RWPE1 (cell line): ENCODE measurements at regions not wholly inside any gene's neighbourhood (a gene's known extent, or its start where the extent isn't known, plus 50 kb on each side); places are given as distances from the start of the nearest gene placed in this dataset.
"Not testable (repeated sequence)": the region's sequence is repeated elsewhere in the genome, so short reads cannot be mapped to it uniquely, and the experiment has no call there.

ENCODE experiments used
- CTCF ChIA-PET: fragments of 350-600 bp; sonication (Branson Sonifier 250); formaldehyde crosslinking; extraction: SDS; loops from one replicate; lab custom pipeline; 2021; lab: Yijun Ruan, JAX
- POLR2A ChIA-PET: fragments of 400-600 bp; formaldehyde crosslinking; extraction: SDS; loops from one replicate; lab custom pipeline; 2020; ENCODE audit warnings: antibody characterized with exemption; ENCODE audit not compliant: low non-redundant PET; lab: Yijun Ruan, JAX
- DNase-seq: peaks from one replicate; pipeline ENCODE4 v3.0.0; 2012; ENCODE audit warnings: low spot score
- H3K27ac ChIP-seq: fragments of 450-650 bp; 2 replicates; pipeline ENCODE4 v1.5.1; 2017
- CTCF ChIP-seq: fragments of 450-650 bp; conservative IDR thresholded peaks from 2 replicates; pipeline ENCODE4 v1.5.1; 2017; ENCODE audit warnings: low read depth, mild to moderate bottlenecking

- POLR2A ChIA-PET, result no interaction called here
- TF ChIP-seq CTCF, result no peak
- CTCF ChIA-PET, result interaction anchor here (0.6 kb wide), 2 partner anchors 242 to 341 kb away, joined by 4 read pairs; no protein-coding TSS in a partner anchor
- H3K27ac ChIP-seq, result no peak overlapping the region
- DNase-seq, result no peak
These were observed 122.6 kb upstream of the XPO1 start for GRCh38 chr2:61660511-61661388.

- CTCF ChIA-PET, result interaction anchor here (0.5 to 0.7 kb wide), 3 partner anchors 10 to 252 kb away, joined by 3 to 4 read pairs (median 3); no protein-coding TSS in a partner anchor
- POLR2A ChIA-PET, result no interaction called here
These were observed 121.0 kb upstream of the XPO1 start for GRCh38 chr2:61658841-61659780.

GRCh38 chr2:61649946-61650345, 111.8 kb upstream of the XPO1 start:
- POLR2A ChIA-PET, H3K27ac ChIP-seq, CTCF ChIA-PET, DNase-seq: not testable (repeated sequence)

More at GRCh38 chr2:61658841-61659780, 121.0 kb upstream of the XPO1 start:
- H3K27ac ChIP-seq, result no peak overlapping the region
- DNase-seq, result peak; percentile 36
- TF ChIP-seq CTCF, result peak; percentile 58

- POLR2A ChIA-PET, result no interaction called here
- CTCF ChIA-PET, result no interaction called here
- DNase-seq, result no peak
- no peak overlapping the region for H3K27ac ChIP-seq
- no peak for TF ChIP-seq CTCF
These were observed 110.9 kb upstream of the XPO1 start for GRCh38 chr2:61649021-61649420.

GRCh38 chr2:61647044-61647443, 108.9 kb upstream of the XPO1 start:
- H3K27ac ChIP-seq, result no peak overlapping the region
- CTCF ChIA-PET, result no interaction called here
- POLR2A ChIA-PET, result no interaction called here
- no peak for TF ChIP-seq CTCF
- no peak for DNase-seq

GRCh38 chr2:61645911-61646310, 107.8 kb upstream of the XPO1 start:
- POLR2A ChIA-PET, result no interaction called here
- TF ChIP-seq CTCF, result no peak
- CTCF ChIA-PET, result interaction anchor here (0.5 kb wide), 1 partner anchor 12 kb away, joined by 3 read pairs; no protein-coding TSS in a partner anchor
- DNase-seq, result no peak
- H3K27ac ChIP-seq, result no peak overlapping the region

- H3K27ac ChIP-seq, result not testable (repeated sequence)
These were observed 105.0 kb upstream of the XPO1 start for GRCh38 chr2:61643153-61643552.

More at GRCh38 chr2:61643153-61643552, 105.0 kb upstream of the XPO1 start:
- DNase-seq, POLR2A ChIA-PET: not testable (repeated sequence)
- CTCF ChIA-PET, result interaction anchor here (0.8 kb wide), 1 partner anchor 255 kb away, joined by 4 read pairs; no protein-coding TSS in a partner anchor
